ENCODE measurements at regions not wholly inside any gene's neighbourhood (a gene's known extent, or its start where the extent isn't known, plus 50 kb on each side); places are given as distances from the start of the nearest gene placed in this dataset.

DNA sequence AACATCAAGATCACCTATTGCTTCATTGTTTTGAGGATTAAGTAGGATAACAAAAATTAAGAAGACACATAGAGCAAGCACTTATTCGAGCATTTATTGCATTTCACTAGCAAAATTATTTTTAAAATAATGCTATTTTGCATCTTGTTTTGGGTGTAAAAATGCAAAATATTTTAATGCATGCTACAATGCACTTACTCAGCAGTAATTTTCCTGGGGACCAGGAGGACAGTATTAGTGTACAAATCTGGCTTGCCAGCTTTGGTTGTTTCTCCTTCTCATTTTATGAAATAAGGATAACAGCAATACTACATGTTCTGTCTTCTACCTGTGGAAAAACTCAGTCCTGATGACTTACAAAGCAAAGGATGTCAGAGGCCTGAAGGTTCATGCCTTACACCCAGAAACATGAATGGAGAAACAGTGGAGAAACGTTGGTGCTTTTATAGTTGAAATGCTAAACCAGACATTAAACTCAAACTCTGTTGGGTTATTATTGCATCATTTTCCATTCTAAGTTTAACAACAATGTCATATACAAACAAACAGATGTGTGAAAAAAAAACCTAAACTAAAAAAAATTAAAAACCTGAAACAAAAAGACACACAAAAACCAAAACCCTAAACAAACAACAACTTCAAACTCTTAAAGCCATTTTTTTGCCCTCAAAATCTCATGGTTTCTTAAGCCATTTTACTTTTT, 50.2 kb upstream of the ATXN1 start:
- POLR2A ChIA-PET: no interaction called here
- CTCF ChIA-PET: no interaction called here
- no peak for DNase-seq (ENCODE audit: extremely low spot score)
- no peak for TF ChIP-seq FOXM1 (IDR thresholded peaks at IDR 0.05; ENCODE audit: borderline replicate concordance)
- TF ChIP-seq SUZ12 (IDR thresholded peaks at IDR 0.05): no peak
- TF ChIP-seq ZNF384 (IDR thresholded peaks at IDR 0.05): no peak
- TF ChIP-seq BHLHE40 (IDR thresholded peaks at IDR 0.05; ENCODE audit: borderline replicate concordance): no peak

All from HEK293T (cell line).